Chondrocyte (in vitro differentiated cells): ENCODE measurements at regions not wholly inside any gene's neighbourhood (a gene's known extent, or its start where the extent isn't known, plus 50 kb on each side); places are given as distances from the start of the nearest gene placed in this dataset.

Experiments
- DNase-seq: peaks from one replicate; pipeline ENCODE4 v3.0.0; 2021; ENCODE audit warnings: mixed read lengths, low spot score
- H3K27ac Mint-ChIP-seq: one replicate; pipeline ENCODE4 v1.8.0; 2021; ENCODE audit warnings: mild to moderate bottlenecking, moderate library complexity, mixed read lengths; ENCODE audit not compliant: unreplicated experiment
- H3K27me3 Mint-ChIP-seq: 2 replicates; pipeline ENCODE4 v1.8.0; 2021; ENCODE audit warnings: low read depth, mixed read lengths
- H3K36me3 Mint-ChIP-seq: 2 replicates; pipeline ENCODE4 v1.8.0; 2021; ENCODE audit warnings: low read depth, mixed read lengths
- H3K4me1 Mint-ChIP-seq: 2 replicates; pipeline ENCODE4 v1.8.0; 2021; ENCODE audit warnings: low read depth, mild to moderate bottlenecking, mixed read lengths
- H3K4me3 Mint-ChIP-seq: one replicate; pipeline ENCODE4 v1.8.0; 2021; ENCODE audit warnings: mild to moderate bottlenecking, moderate library complexity, mixed read lengths; ENCODE audit not compliant: unreplicated experiment
- H3K9me3 Mint-ChIP-seq: 2 replicates; pipeline ENCODE4 v1.8.0; 2021; ENCODE audit warnings: low read depth, mixed read lengths
- CTCF ChIP-seq: fragments of 200-600 bp; sonication (generic); IDR thresholded peaks from 2 replicates; pipeline ENCODE4 v1.5.0; 2021; ENCODE audit warnings: antibody characterized with exemption, mild to moderate bottlenecking, moderate library complexity

DNA sequence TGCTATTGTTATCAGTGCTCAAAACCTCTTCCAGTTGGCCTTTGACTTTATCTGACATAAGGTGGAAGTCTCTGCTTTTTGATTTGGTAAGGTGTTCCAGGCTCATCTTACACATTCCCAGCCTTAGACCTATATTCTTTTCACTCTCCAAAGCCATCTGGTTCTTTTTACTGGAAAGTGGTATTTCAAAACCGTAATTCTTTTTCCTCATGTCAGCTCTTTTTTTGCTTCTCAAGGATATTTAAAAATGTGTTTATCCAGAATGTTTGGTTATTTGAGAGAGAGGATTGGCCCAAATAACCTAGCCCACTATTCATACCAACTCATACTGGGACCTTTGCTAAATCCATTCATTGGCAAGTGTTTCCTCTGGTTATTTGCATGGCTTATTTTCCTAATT, 411.2 kb upstream of the PIK3C3 start:
- peaks cover 3% of the 10 kb centered on the region for H3K9me3 Mint-ChIP-seq
- H3K4me1 Mint-ChIP-seq = peaks cover 3% of the 10 kb centered on the region
- H3K27ac Mint-ChIP-seq = no peak overlapping the region
- TF ChIP-seq CTCF = no peak
- no peaks in the 10 kb centered on the region for H3K27me3 Mint-ChIP-seq
- no peaks in the 10 kb centered on the region for H3K36me3 Mint-ChIP-seq
- DNase-seq = no peak
- no peak overlapping the region for H3K4me3 Mint-ChIP-seq

- H3K36me3 Mint-ChIP-seq = peaks cover 1% of the 10 kb centered on the region
- H3K27ac Mint-ChIP-seq = no peak overlapping the region
- peaks cover 6% of the 10 kb centered on the region for H3K4me1 Mint-ChIP-seq
- no peaks in the 10 kb centered on the region for H3K27me3 Mint-ChIP-seq
- H3K4me3 Mint-ChIP-seq = no peak overlapping the region
- DNase-seq = no peak
- no peak for TF ChIP-seq CTCF
- peaks cover 3% of the 10 kb centered on the region for H3K9me3 Mint-ChIP-seq
Measured at GRCh38 chr18:41540237-41540871, 414.7 kb upstream of the PIK3C3 start.

- no peak for DNase-seq
- H3K4me1 Mint-ChIP-seq = peaks cover 6% of the 10 kb centered on the region
- no peak overlapping the region for H3K4me3 Mint-ChIP-seq
- TF ChIP-seq CTCF = no peak
- no peaks in the 10 kb centered on the region for H3K27me3 Mint-ChIP-seq
- no peak overlapping the region for H3K27ac Mint-ChIP-seq
- peaks cover 1% of the 10 kb centered on the region for H3K36me3 Mint-ChIP-seq
- no peaks in the 10 kb centered on the region for H3K9me3 Mint-ChIP-seq
Measured at GRCh38 chr18:41538751-41539150, 416.3 kb upstream of the PIK3C3 start.

GRCh38 chr18:41537666-41538065, 417.4 kb upstream of the PIK3C3 start:
- Mint-ChIP-seq H3K27me3 (no peaks in the 10 kb centered on the region), H3K9me3 (no peaks in the 10 kb centered on the region), H3K4me3 (no peak overlapping the region), H3K36me3 (peaks cover 1% of the 10 kb centered on the region), H3K4me1 (peaks cover 6% of the 10 kb centered on the region), H3K27ac (no peak overlapping the region)
- DNase-seq = no peak
- TF ChIP-seq CTCF = no peak

DNA sequence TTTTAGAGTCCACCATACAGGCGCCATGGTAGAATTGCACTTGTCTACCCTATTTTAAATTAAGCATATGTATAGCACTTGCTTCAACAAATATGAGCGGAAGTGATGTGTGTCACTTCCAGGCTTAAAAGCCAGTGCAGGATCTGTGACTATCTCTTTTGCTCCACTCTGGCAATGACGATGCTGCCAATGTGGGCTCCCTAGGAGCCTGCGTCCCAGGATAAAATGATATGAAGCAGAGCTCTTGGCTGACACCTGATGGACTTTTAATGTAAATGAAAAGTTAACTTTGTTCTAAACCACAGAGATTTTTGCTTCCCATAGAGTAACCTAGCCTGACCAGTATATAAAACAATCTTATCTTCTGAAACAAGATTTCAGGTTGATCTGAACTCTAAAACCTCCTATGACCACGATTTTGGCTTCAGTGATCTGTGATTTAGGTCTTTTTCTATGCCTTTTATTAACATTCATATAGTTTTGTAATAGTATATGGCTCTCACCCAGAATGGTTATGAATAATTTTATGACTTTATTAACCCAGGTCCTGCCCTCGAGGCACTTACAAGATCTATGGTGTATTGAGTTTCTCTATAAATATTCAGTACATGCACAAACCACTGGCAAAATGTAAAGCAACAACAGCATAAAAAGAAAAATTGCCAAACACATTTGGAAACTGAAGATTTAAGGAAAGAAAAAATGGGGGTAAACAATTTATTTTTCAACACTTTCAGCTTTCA, 422.5 kb upstream of the PIK3C3 start:
- H3K36me3 Mint-ChIP-seq = peaks cover 1% of the 10 kb centered on the region
- H3K4me3 Mint-ChIP-seq = no peak overlapping the region
- TF ChIP-seq CTCF = peak; percentile 68
- H3K27ac Mint-ChIP-seq = no peak overlapping the region
- H3K27me3 Mint-ChIP-seq = no peaks in the 10 kb centered on the region
- H3K9me3 Mint-ChIP-seq = peaks cover 2% of the 10 kb centered on the region
- H3K4me1 Mint-ChIP-seq = no peaks in the 10 kb centered on the region
- DNase-seq = no peak
